NCI-H1436 (cell line): ENCODE measurements at regions not wholly inside any gene's neighbourhood (a gene's known extent, or its start where the extent isn't known, plus 50 kb on each side); places are given as distances from the start of the nearest gene placed in this dataset.
"Not testable (repeated sequence)": the region's sequence is repeated elsewhere in the genome, so short reads cannot be mapped to it uniquely, and the experiment has no call there.

ENCODE experiments used
- DNase-seq: peaks from one replicate; lab custom pipeline; 2025; lab: John Stamatoyannopoulos, UW

DNA sequence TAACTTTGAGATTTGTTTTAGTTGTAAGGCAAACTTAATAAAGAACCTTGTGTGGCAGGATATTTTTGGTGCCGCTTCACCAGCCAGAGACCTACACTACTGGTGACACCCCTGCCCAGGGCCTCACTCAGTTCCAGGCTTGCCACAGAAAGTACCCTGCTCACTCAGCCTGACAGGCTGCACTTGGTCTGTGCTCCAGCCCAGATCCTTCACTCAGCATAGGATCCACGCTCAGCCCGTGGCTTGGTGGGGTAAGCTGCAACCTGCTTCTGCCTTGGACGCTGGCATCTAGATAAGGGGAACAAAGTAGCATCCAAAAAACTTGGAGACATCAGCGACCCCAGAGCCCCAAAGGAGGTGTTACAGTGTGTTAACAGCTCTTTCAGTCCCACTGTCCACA lies 825.5 kb downstream of the EPHA3 start:
- no peak for DNase-seq

- DNase-seq, result not testable (repeated sequence)
Observed at GRCh38 chr3:89944461-89944860, 837.0 kb downstream of the EPHA3 start.

DNA sequence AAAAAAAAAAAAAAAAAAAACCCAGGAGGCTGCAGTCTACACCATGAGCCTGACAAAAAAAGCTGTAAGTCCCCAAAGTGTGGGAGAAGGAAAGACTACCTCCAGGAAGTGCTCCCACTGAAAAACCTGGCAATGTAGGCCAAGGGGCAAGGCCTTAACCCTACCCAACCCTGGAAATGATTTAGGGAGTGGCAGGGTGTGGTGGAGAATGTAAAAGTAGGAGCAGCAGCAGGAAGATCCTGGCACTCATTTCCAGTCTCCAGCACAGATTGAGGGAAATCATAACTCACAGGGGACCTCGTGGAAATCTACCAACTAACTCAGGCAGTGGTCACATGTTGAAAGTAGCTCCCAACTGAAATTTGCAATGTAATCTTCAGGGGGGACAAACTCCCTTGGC lies 839.5 kb downstream of the EPHA3 start:
- DNase-seq, result no peak

DNA sequence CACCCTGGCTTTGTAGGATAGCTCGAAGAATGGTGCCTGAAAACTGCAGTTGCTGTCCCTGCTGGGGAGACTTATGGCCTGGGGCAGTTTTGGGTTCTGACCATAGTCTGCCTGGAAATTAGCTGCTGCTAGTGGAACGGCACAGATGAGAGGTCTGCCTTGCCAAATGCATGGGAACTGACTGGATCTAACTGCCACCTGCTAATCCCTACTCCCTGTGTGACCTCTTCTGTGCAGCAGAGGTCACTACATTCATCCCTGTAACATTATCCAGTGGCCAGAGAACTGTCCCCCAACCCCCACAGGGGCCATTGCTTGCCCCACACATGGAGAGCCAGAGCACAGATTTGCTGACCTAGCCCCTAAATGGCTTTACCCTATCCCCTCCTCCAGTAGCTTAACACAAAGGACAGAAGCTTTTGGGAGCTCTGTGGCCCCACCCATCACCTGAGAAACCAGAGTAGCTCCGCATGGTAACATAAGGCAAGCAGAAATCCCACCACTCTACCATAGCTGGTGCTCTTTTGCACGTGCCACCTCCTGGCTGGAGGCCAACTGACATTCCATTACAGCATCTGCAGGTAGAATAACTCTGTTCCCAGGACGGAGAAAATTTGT lies 840.0 kb downstream of the EPHA3 start:
- DNase-seq, result no peak

DNA sequence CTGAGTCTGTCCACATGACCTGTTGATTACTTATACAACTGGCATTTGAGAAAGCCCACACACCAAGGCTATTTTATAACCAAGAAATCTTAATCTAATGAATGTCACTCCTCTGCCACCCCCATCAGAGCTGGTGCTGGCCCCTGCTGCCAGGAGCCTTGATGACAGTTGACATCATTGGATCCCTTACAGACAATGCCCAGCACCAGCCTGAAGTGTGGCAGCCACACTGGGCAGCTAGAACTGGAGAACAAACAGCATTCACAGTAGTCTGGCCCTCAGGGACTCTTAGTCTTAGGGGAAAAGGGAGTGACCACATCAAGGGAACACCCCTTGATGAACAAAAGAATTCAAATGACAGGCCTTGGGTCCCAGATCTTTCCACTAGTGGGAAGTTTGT lies 840.6 kb downstream of the EPHA3 start:
- no peak for DNase-seq

- no peak for DNase-seq
Observed at GRCh38 chr3:89950772-89951171, 843.4 kb downstream of the EPHA3 start.

DNA sequence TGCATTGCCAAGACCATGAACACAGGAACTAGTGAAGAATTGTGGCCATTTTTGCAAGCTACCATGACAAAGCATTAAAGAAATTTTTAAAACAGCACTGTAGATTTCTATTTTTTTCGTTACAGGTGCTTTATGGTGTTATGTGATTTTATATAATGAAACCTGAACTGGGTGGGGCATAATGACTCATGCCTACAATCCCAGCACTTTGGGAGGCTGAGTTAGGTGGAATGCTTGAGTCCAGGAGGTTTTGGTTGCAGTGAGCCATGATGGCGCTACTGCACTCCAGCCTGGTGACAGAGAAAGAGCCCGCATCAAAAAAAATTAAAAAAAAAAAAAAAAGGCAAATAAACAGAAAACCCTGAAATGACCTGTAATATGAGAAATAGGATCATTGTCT lies 846.7 kb downstream of the EPHA3 start:
- DNase-seq, result no peak

GRCh38 chr3:89955156-89955555 lies 847.7 kb downstream of the EPHA3 start:
- no peak for DNase-seq

GRCh38 chr3:89957451-89957850 lies 850.0 kb downstream of the EPHA3 start:
- no peak for DNase-seq

DNA sequence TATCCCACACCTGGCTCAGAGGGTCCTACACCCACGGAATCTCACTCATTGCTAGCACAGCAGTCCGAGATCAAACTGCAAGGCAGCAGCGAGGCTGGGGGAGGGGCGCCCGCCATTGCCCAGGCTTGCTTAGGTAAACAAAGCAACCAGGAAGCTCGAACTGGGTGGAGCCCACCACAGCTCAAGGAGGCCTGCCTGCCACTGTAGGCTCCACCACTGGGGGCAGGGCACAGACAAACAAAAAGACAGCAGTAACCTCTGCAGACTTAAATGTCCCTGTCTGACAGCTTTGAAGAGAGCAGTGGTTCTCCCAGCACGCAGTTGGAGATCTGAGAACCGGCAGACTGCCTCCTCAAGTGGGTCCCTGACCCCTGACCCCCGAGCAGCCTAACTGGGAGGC lies 850.7 kb downstream of the EPHA3 start:
- DNase-seq, result not testable (repeated sequence)

DNA sequence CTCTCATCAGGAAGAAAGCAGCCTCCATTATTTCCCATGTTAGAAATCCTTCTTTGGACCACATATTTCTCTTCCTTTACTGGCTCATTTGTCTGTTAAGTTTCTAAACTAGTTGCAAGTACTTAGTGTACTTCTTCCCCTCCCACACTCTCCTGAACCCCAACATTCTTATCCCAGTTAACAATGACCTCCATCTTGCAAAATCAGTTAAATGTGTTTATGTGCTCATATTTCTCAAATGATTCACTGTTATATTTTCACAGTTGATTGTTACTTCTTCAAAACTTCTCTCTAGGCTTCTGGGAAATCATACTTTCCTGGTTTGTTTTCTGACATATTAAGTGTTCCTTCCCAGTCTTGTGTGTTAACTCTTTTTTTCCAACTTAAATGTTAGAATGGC lies 856.9 kb downstream of the EPHA3 start:
- DNase-seq, result no peak

GRCh38 chr3:89966877-89967665 lies 859.6 kb downstream of the EPHA3 start:
- no peak for DNase-seq

- no peak for DNase-seq
Observed at GRCh38 chr3:89971329-89971728, 863.9 kb downstream of the EPHA3 start.

- no peak for DNase-seq
Observed at GRCh38 chr3:89973156-89973555, 865.7 kb downstream of the EPHA3 start.

- DNase-seq, result no peak
Observed at GRCh38 chr3:89974903-89975519, 867.6 kb downstream of the EPHA3 start.

- no peak for DNase-seq
Observed at GRCh38 chr3:89983449-89983848, 876.0 kb downstream of the EPHA3 start.

GRCh38 chr3:90005281-90005847 lies 897.9 kb downstream of the EPHA3 start:
- DNase-seq, result no peak

DNA sequence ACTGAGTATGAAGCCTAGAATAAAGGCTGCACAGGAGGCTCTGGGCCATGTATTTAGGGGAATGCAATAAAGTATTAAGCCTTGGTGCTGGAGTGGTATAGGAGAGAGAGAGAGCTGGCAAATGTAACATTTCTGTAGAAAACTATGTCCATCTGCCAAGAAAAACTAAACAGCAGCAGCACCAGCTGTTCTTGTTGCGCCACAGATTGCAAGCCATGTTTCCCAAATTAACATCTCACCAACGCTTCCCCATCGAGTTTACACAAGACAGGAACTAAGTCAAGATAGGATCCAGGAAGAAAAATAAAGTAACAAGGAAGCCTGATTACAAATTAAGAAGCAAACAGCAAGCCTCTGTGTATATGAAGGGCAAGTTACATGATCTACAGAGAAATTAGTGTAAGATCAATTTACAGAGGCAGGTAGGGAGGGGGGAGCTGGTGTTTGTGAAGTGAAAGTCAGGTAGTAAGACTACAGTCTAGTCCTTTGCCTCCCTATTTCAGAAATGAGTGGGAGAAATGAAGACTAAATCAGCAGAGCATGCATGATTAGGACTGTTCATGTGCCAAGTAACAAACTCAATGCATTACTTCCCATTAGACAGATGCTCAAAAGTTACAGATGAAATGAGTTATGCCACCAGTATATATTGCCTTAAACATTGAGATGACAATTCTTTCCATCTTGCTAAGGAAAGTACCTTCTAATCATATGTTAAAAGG lies 900.5 kb downstream of the EPHA3 start:
- DNase-seq, result no peak

GRCh38 chr3:90010341-90010740 lies 902.9 kb downstream of the EPHA3 start:
- DNase-seq, result no peak

- no peak for DNase-seq
Observed at GRCh38 chr3:90011131-90011530, 903.7 kb downstream of the EPHA3 start.

DNA sequence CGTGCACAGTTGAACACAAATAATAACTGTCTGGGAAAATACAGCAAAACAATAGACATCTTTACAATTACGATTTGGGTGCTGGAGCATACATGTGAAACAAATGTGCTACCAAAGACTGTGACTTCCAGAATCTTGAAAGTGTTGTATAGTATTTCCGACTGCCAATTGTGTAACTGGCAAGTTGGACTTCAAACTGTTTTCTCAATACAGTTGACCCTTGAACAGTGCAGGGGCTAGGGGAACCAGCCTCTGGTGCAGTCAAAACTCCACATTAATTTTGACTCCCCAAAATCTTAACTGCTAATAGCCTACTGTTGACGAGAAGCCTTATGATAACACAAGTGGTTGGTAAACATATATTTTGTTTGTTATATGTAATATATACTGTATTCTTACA lies 904.2 kb downstream of the EPHA3 start:
- DNase-seq, result no peak

DNA sequence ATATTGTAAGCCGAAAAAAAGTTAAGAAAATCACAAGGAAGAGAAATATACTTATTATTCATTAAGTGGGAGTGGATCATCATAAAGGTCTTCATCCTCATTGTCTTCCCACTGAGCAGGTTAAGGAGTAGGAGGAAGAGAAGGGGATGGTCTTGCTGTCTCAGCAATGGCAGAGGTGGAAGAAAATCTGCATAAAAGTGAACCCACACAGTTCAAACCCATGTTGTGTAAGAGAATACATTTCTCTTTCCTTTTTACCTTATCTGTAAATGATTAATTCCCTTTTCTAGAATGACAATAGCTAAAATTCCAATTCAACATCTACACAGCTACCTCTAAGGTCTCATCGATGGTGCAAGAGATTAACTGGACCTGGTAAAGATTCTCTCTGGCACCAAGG lies 904.6 kb downstream of the EPHA3 start:
- no peak for DNase-seq
